Activated T-helper 2 cell treated with anti-CD3 and anti-CD28 coated beads, Interferon-gamma antibody, Interleukin-2, Interleukin-4, amounts not matched to agents 10 μg/mL and 5 μg/mL and 100 μg/mL, durations not matched to agents 14 hours and 24 hours and 36 hours (primary cell): ENCODE measurements at regions not wholly inside any gene's neighbourhood (a gene's known extent, or its start where the extent isn't known, plus 50 kb on each side); places are given as distances from the start of the nearest gene placed in this dataset.

Experiments used
- DNase-seq: peaks from one replicate; pipeline ENCODE4 v3.0.0; 2021; ENCODE audit warnings: low spot score
- H3K27ac Mint-ChIP-seq: one replicate; pipeline ENCODE4 v1.8.0; 2021; ENCODE audit warnings: mixed read lengths
- H3K27me3 Mint-ChIP-seq: one replicate; pipeline ENCODE4 v1.8.0; 2021; ENCODE audit warnings: low read depth, mixed read lengths
- H3K36me3 Mint-ChIP-seq: one replicate; pipeline ENCODE4 v1.8.0; 2021; ENCODE audit warnings: low read depth, mixed read lengths
- H3K4me1 Mint-ChIP-seq: one replicate; pipeline ENCODE4 v1.8.0; 2021; ENCODE audit warnings: low read depth, mixed read lengths
- H3K4me3 Mint-ChIP-seq: one replicate; pipeline ENCODE4 v1.8.0; 2021; ENCODE audit warnings: low read depth, mild to moderate bottlenecking, moderate library complexity, mixed read lengths
- H3K9me3 Mint-ChIP-seq: one replicate; pipeline ENCODE4 v1.8.0; 2021; ENCODE audit warnings: mixed read lengths
- intact Hi-C: fragments of 100-400 bp; cut with micrococcal nuclease; formaldehyde crosslinking; loops from one replicate; pipeline ENCODE4 v1.15.1; 2023

- Mint-ChIP-seq H3K4me1 (no peaks in the 10 kb centered on the region), H3K9me3 (peaks cover 11% of the 10 kb centered on the region), H3K27ac (no peak overlapping the region), H3K27me3 (no peaks in the 10 kb centered on the region), H3K4me3 (no peak overlapping the region), H3K36me3 (no peaks in the 10 kb centered on the region)
- no peak for DNase-seq
- intact Hi-C loops: no loop called here
These were observed 590.9 kb upstream of the SEL1L start for GRCh38 chr14:82124511-82124910.

- Mint-ChIP-seq H3K36me3 (no peaks in the 10 kb centered on the region), H3K27ac (no peak overlapping the region), H3K4me3 (no peak overlapping the region), H3K9me3 (peaks cover 15% of the 10 kb centered on the region), H3K4me1 (no peaks in the 10 kb centered on the region), H3K27me3 (no peaks in the 10 kb centered on the region)
- DNase-seq: no peak
- intact Hi-C loops: no loop called here
These were observed 592.4 kb upstream of the SEL1L start for GRCh38 chr14:82126006-82126405.

- H3K9me3 Mint-ChIP-seq: peaks cover 4% of the 10 kb centered on the region
- intact Hi-C loops: no loop called here
- no peaks in the 10 kb centered on the region for H3K36me3 Mint-ChIP-seq
- no peak overlapping the region for H3K27ac Mint-ChIP-seq
- DNase-seq: no peak
- H3K27me3 Mint-ChIP-seq: no peaks in the 10 kb centered on the region
- H3K4me3 Mint-ChIP-seq: no peak overlapping the region
- H3K4me1 Mint-ChIP-seq: no peaks in the 10 kb centered on the region
These were observed 600.8 kb upstream of the SEL1L start for GRCh38 chr14:82134411-82134810.

- Mint-ChIP-seq H3K4me1 (no peaks in the 10 kb centered on the region), H3K4me3 (no peak overlapping the region), H3K27me3 (no peaks in the 10 kb centered on the region), H3K36me3 (no peaks in the 10 kb centered on the region), H3K9me3 (peaks cover 22% of the 10 kb centered on the region), H3K27ac (no peak overlapping the region)
- intact Hi-C loops: no loop called here
- DNase-seq: no peak
These were observed 604.8 kb upstream of the SEL1L start for GRCh38 chr14:82138431-82138830.

- no peaks in the 10 kb centered on the region for H3K36me3 Mint-ChIP-seq
- H3K27me3 Mint-ChIP-seq: no peaks in the 10 kb centered on the region
- no peak overlapping the region for H3K4me3 Mint-ChIP-seq
- no peaks in the 10 kb centered on the region for H3K4me1 Mint-ChIP-seq
- H3K9me3 Mint-ChIP-seq: peaks cover 7% of the 10 kb centered on the region
- no peak overlapping the region for H3K27ac Mint-ChIP-seq
- no peak for DNase-seq
- intact Hi-C loops: no loop called here
These were observed 613.2 kb upstream of the SEL1L start for GRCh38 chr14:82146846-82147245.

- Mint-ChIP-seq H3K9me3 (peaks cover 23% of the 10 kb centered on the region), H3K27ac (no peak overlapping the region), H3K4me1 (no peaks in the 10 kb centered on the region), H3K36me3 (no peaks in the 10 kb centered on the region), H3K27me3 (no peaks in the 10 kb centered on the region), H3K4me3 (no peak overlapping the region)
- intact Hi-C loops: no loop called here
- DNase-seq: no peak
These were observed 620.0 kb upstream of the SEL1L start for GRCh38 chr14:82153689-82154088.

- Mint-ChIP-seq H3K27me3 (no peaks in the 10 kb centered on the region), H3K36me3 (no peaks in the 10 kb centered on the region), H3K9me3 (peaks cover 32% of the 10 kb centered on the region), H3K4me3 (no peak overlapping the region), H3K27ac (no peak overlapping the region), H3K4me1 (no peaks in the 10 kb centered on the region)
- intact Hi-C loops: no loop called here
- DNase-seq: no peak
These were observed 626.0 kb upstream of the SEL1L start for GRCh38 chr14:82159624-82160023.

GRCh38 chr14:82180139-82180538, 646.5 kb upstream of the SEL1L start:
- intact Hi-C loops: no loop called here
- Mint-ChIP-seq H3K27ac (no peak overlapping the region), H3K4me3 (no peak overlapping the region), H3K36me3 (no peaks in the 10 kb centered on the region), H3K4me1 (no peaks in the 10 kb centered on the region), H3K9me3 (peaks cover 33% of the 10 kb centered on the region), H3K27me3 (no peaks in the 10 kb centered on the region)
- no peak for DNase-seq

- H3K4me1 Mint-ChIP-seq: no peaks in the 10 kb centered on the region
- no peaks in the 10 kb centered on the region for H3K27me3 Mint-ChIP-seq
- no peak overlapping the region for H3K4me3 Mint-ChIP-seq
- peaks cover 34% of the 10 kb centered on the region for H3K9me3 Mint-ChIP-seq
- no peaks in the 10 kb centered on the region for H3K36me3 Mint-ChIP-seq
- intact Hi-C loops: no loop called here
- no peak overlapping the region for H3K27ac Mint-ChIP-seq
- DNase-seq: no peak
These were observed 649.0 kb upstream of the SEL1L start for GRCh38 chr14:82182646-82183045.

- intact Hi-C loops: no loop called here
- Mint-ChIP-seq H3K36me3 (no peaks in the 10 kb centered on the region), H3K9me3 (peaks cover 36% of the 10 kb centered on the region), H3K4me3 (no peak overlapping the region), H3K4me1 (no peaks in the 10 kb centered on the region), H3K27me3 (no peaks in the 10 kb centered on the region), H3K27ac (no peak overlapping the region)
- no peak for DNase-seq
These were observed 657.1 kb upstream of the SEL1L start for GRCh38 chr14:82190742-82191141.

- H3K4me1 Mint-ChIP-seq: no peaks in the 10 kb centered on the region
- peaks cover 38% of the 10 kb centered on the region for H3K9me3 Mint-ChIP-seq
- no peak for DNase-seq
- no peaks in the 10 kb centered on the region for H3K36me3 Mint-ChIP-seq
- intact Hi-C loops: no loop called here
- H3K4me3 Mint-ChIP-seq: no peak overlapping the region
- H3K27me3 Mint-ChIP-seq: no peaks in the 10 kb centered on the region
- no peak overlapping the region for H3K27ac Mint-ChIP-seq
These were observed 658.7 kb upstream of the SEL1L start for GRCh38 chr14:82192387-82192786.

- H3K9me3 Mint-ChIP-seq: peaks cover 32% of the 10 kb centered on the region
- no peaks in the 10 kb centered on the region for H3K4me1 Mint-ChIP-seq
- H3K4me3 Mint-ChIP-seq: no peak overlapping the region
- intact Hi-C loops: no loop called here
- no peak overlapping the region for H3K27ac Mint-ChIP-seq
- H3K36me3 Mint-ChIP-seq: no peaks in the 10 kb centered on the region
- no peaks in the 10 kb centered on the region for H3K27me3 Mint-ChIP-seq
- no peak for DNase-seq
These were observed 689.6 kb upstream of the SEL1L start for GRCh38 chr14:82223276-82223675.

- H3K27me3 Mint-ChIP-seq: no peaks in the 10 kb centered on the region
- DNase-seq: no peak
- intact Hi-C loops: no loop called here
- peaks cover 31% of the 10 kb centered on the region for H3K9me3 Mint-ChIP-seq
- H3K4me1 Mint-ChIP-seq: no peaks in the 10 kb centered on the region
- no peaks in the 10 kb centered on the region for H3K36me3 Mint-ChIP-seq
- H3K4me3 Mint-ChIP-seq: no peak overlapping the region
- no peak overlapping the region for H3K27ac Mint-ChIP-seq
These were observed 691.0 kb upstream of the SEL1L start for GRCh38 chr14:82224610-82225009.

GRCh38 chr14:82230748-82231147, 697.1 kb upstream of the SEL1L start:
- DNase-seq: no peak
- Mint-ChIP-seq H3K27me3 (no peaks in the 10 kb centered on the region), H3K9me3 (peaks cover 33% of the 10 kb centered on the region), H3K4me1 (no peaks in the 10 kb centered on the region), H3K4me3 (no peak overlapping the region), H3K27ac (no peak overlapping the region), H3K36me3 (no peaks in the 10 kb centered on the region)
- intact Hi-C loops: no loop called here
